ENCODE measurements at regions not wholly inside any gene's neighbourhood (a gene's known extent, or its start where the extent isn't known, plus 50 kb on each side); places are given as distances from the start of the nearest gene placed in this dataset.

- Histone ChIP-seq H3K27me3 (ENCODE audit: control insufficient read depth in 5 of 5, insufficient read depth in 4 of 5, low read length in 5 of 5) (no peaks in the 10 kb centered on the region), H3K36me3 (ENCODE audit: control insufficient read depth in 5 of 5, insufficient read depth in 5 of 5, low read length in 5 of 5) (no peaks in the 10 kb centered on the region), H3K9me3 (ENCODE audit: control insufficient read depth in 5 of 5, low read length in 5 of 5) (no peaks in the 10 kb centered on the region), H3K4me3 (ENCODE audit: low read depth in 1 of 5, low read length in 5 of 5) (no peak overlapping the region), H3K27ac (ENCODE audit: low read depth, low read length) (no peak overlapping the region), H3K4me1 (ENCODE audit: control insufficient read depth in 5 of 5, insufficient read depth in 5 of 5, low read length in 5 of 5) (peaks cover 0 to 20% (median 17%) of the 10 kb centered on the region in 5 donors), H3K9ac (ENCODE audit: low read length in 5 of 5) (no peak overlapping the region)
Measured at GRCh38 chr13:44759384-44760360, 183.5 kb upstream of the TSC22D1 start.

- Histone ChIP-seq H3K36me3 (ENCODE audit: control insufficient read depth in 5 of 5, insufficient read depth in 5 of 5, low read length in 5 of 5) (no peaks in the 10 kb centered on the region), H3K27me3 (ENCODE audit: control insufficient read depth in 5 of 5, insufficient read depth in 4 of 5, low read length in 5 of 5) (no peaks in the 10 kb centered on the region), H3K9me3 (ENCODE audit: control insufficient read depth in 5 of 5, low read length in 5 of 5) (no peaks in the 10 kb centered on the region), H3K4me1 (ENCODE audit: control insufficient read depth in 5 of 5, insufficient read depth in 5 of 5, low read length in 5 of 5) (peaks cover 0 to 11% (median 10%) of the 10 kb centered on the region in 5 donors), H3K27ac (ENCODE audit: low read depth, low read length) (no peak overlapping the region), H3K9ac (ENCODE audit: low read length in 5 of 5) (no peak overlapping the region), H3K4me3 (ENCODE audit: low read depth in 1 of 5, low read length in 5 of 5) (no peak overlapping the region)
Measured at GRCh38 chr13:44758630-44759383, 182.7 kb upstream of the TSC22D1 start.

GRCh38 chr13:44757671-44758070 is 181.5 kb upstream of the TSC22D1 start:
- no peak overlapping the region for H3K27ac ChIP-seq (ENCODE audit: low read depth, low read length)
- no peak overlapping the region for H3K4me3 ChIP-seq (ENCODE audit: low read depth in 1 of 5, low read length in 5 of 5)
- no peaks in the 10 kb centered on the region for H3K36me3 ChIP-seq (ENCODE audit: control insufficient read depth in 5 of 5, insufficient read depth in 5 of 5, low read length in 5 of 5)
- H3K27me3 ChIP-seq (ENCODE audit: control insufficient read depth in 5 of 5, insufficient read depth in 4 of 5, low read length in 5 of 5), result no peaks in the 10 kb centered on the region
- H3K9ac ChIP-seq (ENCODE audit: low read length in 5 of 5), result no peak overlapping the region
- H3K4me1 ChIP-seq (ENCODE audit: control insufficient read depth in 5 of 5, insufficient read depth in 5 of 5, low read length in 5 of 5), result no peaks in the 10 kb centered on the region
- no peaks in the 10 kb centered on the region for H3K9me3 ChIP-seq (ENCODE audit: control insufficient read depth in 5 of 5, low read length in 5 of 5)

GRCh38 chr13:44756276-44756810 is 180.2 kb upstream of the TSC22D1 start:
- Histone ChIP-seq H3K27ac (ENCODE audit: low read depth, low read length) (no peak overlapping the region), H3K9me3 (ENCODE audit: control insufficient read depth in 5 of 5, low read length in 5 of 5) (no peaks in the 10 kb centered on the region), H3K9ac (ENCODE audit: low read length in 5 of 5) (no peak overlapping the region), H3K36me3 (ENCODE audit: control insufficient read depth in 5 of 5, insufficient read depth in 5 of 5, low read length in 5 of 5) (no peaks in the 10 kb centered on the region), H3K27me3 (ENCODE audit: control insufficient read depth in 5 of 5, insufficient read depth in 4 of 5, low read length in 5 of 5) (no peaks in the 10 kb centered on the region), H3K4me1 (ENCODE audit: control insufficient read depth in 5 of 5, insufficient read depth in 5 of 5, low read length in 5 of 5) (no peaks in the 10 kb centered on the region), H3K4me3 (ENCODE audit: low read depth in 1 of 5, low read length in 5 of 5) (no peak overlapping the region)

GRCh38 chr13:44755872-44756271 is 179.7 kb upstream of the TSC22D1 start:
- H3K4me1 ChIP-seq (ENCODE audit: control insufficient read depth in 5 of 5, insufficient read depth in 5 of 5, low read length in 5 of 5), result no peaks in the 10 kb centered on the region
- no peaks in the 10 kb centered on the region for H3K9me3 ChIP-seq (ENCODE audit: control insufficient read depth in 5 of 5, low read length in 5 of 5)
- no peaks in the 10 kb centered on the region for H3K36me3 ChIP-seq (ENCODE audit: control insufficient read depth in 5 of 5, insufficient read depth in 5 of 5, low read length in 5 of 5)
- no peak overlapping the region for H3K27ac ChIP-seq (ENCODE audit: low read depth, low read length)
- H3K4me3 ChIP-seq (ENCODE audit: low read depth in 1 of 5, low read length in 5 of 5), result no peak overlapping the region
- no peak overlapping the region for H3K9ac ChIP-seq (ENCODE audit: low read length in 5 of 5)
- no peaks in the 10 kb centered on the region for H3K27me3 ChIP-seq (ENCODE audit: control insufficient read depth in 5 of 5, insufficient read depth in 4 of 5, low read length in 5 of 5)

- Histone ChIP-seq H3K4me1 (ENCODE audit: control insufficient read depth in 5 of 5, insufficient read depth in 5 of 5, low read length in 5 of 5) (no peaks in the 10 kb centered on the region), H3K27ac (ENCODE audit: low read depth, low read length) (no peak overlapping the region), H3K9ac (ENCODE audit: low read length in 5 of 5) (no peak overlapping the region), H3K27me3 (ENCODE audit: control insufficient read depth in 5 of 5, insufficient read depth in 4 of 5, low read length in 5 of 5) (no peaks in the 10 kb centered on the region), H3K4me3 (ENCODE audit: low read depth in 1 of 5, low read length in 5 of 5) (no peak overlapping the region), H3K9me3 (ENCODE audit: control insufficient read depth in 5 of 5, low read length in 5 of 5) (no peaks in the 10 kb centered on the region), H3K36me3 (ENCODE audit: control insufficient read depth in 5 of 5, insufficient read depth in 5 of 5, low read length in 5 of 5) (no peaks in the 10 kb centered on the region)
Measured at GRCh38 chr13:44752164-44752563, 176.0 kb upstream of the TSC22D1 start.

- H3K4me3 ChIP-seq (ENCODE audit: low read depth in 1 of 5, low read length in 5 of 5), result no peak overlapping the region
- no peaks in the 10 kb centered on the region for H3K4me1 ChIP-seq (ENCODE audit: control insufficient read depth in 5 of 5, insufficient read depth in 5 of 5, low read length in 5 of 5)
- no peaks in the 10 kb centered on the region for H3K9me3 ChIP-seq (ENCODE audit: control insufficient read depth in 5 of 5, low read length in 5 of 5)
- H3K9ac ChIP-seq (ENCODE audit: low read length in 5 of 5), result no peak overlapping the region
- no peak overlapping the region for H3K27ac ChIP-seq (ENCODE audit: low read depth, low read length)
- H3K36me3 ChIP-seq (ENCODE audit: control insufficient read depth in 5 of 5, insufficient read depth in 5 of 5, low read length in 5 of 5), result no peaks in the 10 kb centered on the region
- no peaks in the 10 kb centered on the region for H3K27me3 ChIP-seq (ENCODE audit: control insufficient read depth in 5 of 5, insufficient read depth in 4 of 5, low read length in 5 of 5)
Measured at GRCh38 chr13:44750630-44751029, 174.5 kb upstream of the TSC22D1 start.

- Histone ChIP-seq H3K9me3 (ENCODE audit: control insufficient read depth in 5 of 5, low read length in 5 of 5) (no peaks in the 10 kb centered on the region), H3K9ac (ENCODE audit: low read length in 5 of 5) (no peak overlapping the region), H3K4me3 (ENCODE audit: low read depth in 1 of 5, low read length in 5 of 5) (no peak overlapping the region), H3K27ac (ENCODE audit: low read depth, low read length) (no peak overlapping the region), H3K36me3 (ENCODE audit: control insufficient read depth in 5 of 5, insufficient read depth in 5 of 5, low read length in 5 of 5) (no peaks in the 10 kb centered on the region), H3K4me1 (ENCODE audit: control insufficient read depth in 5 of 5, insufficient read depth in 5 of 5, low read length in 5 of 5) (no peaks in the 10 kb centered on the region), H3K27me3 (ENCODE audit: control insufficient read depth in 5 of 5, insufficient read depth in 4 of 5, low read length in 5 of 5) (no peaks in the 10 kb centered on the region)
Measured at GRCh38 chr13:44749906-44750305, 173.8 kb upstream of the TSC22D1 start.

- Histone ChIP-seq H3K36me3 (ENCODE audit: control insufficient read depth in 5 of 5, insufficient read depth in 5 of 5, low read length in 5 of 5) (no peaks in the 10 kb centered on the region), H3K4me3 (ENCODE audit: low read depth in 1 of 5, low read length in 5 of 5) (no peak overlapping the region), H3K27ac (ENCODE audit: low read depth, low read length) (no peak overlapping the region), H3K9me3 (ENCODE audit: control insufficient read depth in 5 of 5, low read length in 5 of 5) (peaks cover 0 to 8% (median 0%) of the 10 kb centered on the region in 5 donors), H3K4me1 (ENCODE audit: control insufficient read depth in 5 of 5, insufficient read depth in 5 of 5, low read length in 5 of 5) (no peaks in the 10 kb centered on the region), H3K27me3 (ENCODE audit: control insufficient read depth in 5 of 5, insufficient read depth in 4 of 5, low read length in 5 of 5) (no peaks in the 10 kb centered on the region), H3K9ac (ENCODE audit: low read length in 5 of 5) (no peak overlapping the region)
Measured at GRCh38 chr13:44748439-44748838, 172.3 kb upstream of the TSC22D1 start.

GRCh38 chr13:44747179-44747578 is 171.0 kb upstream of the TSC22D1 start:
- Histone ChIP-seq H3K27ac (ENCODE audit: low read depth, low read length) (no peak overlapping the region), H3K27me3 (ENCODE audit: control insufficient read depth in 5 of 5, insufficient read depth in 4 of 5, low read length in 5 of 5) (no peaks in the 10 kb centered on the region), H3K4me1 (ENCODE audit: control insufficient read depth in 5 of 5, insufficient read depth in 5 of 5, low read length in 5 of 5) (no peaks in the 10 kb centered on the region), H3K9me3 (ENCODE audit: control insufficient read depth in 5 of 5, low read length in 5 of 5) (peaks cover 0 to 8% (median 0%) of the 10 kb centered on the region in 5 donors), H3K9ac (ENCODE audit: low read length in 5 of 5) (no peak overlapping the region), H3K36me3 (ENCODE audit: control insufficient read depth in 5 of 5, insufficient read depth in 5 of 5, low read length in 5 of 5) (no peaks in the 10 kb centered on the region), H3K4me3 (ENCODE audit: low read depth in 1 of 5, low read length in 5 of 5) (no peak overlapping the region)
